ENCODE measurements at regions not wholly inside any gene's neighbourhood (a gene's known extent, or its start where the extent isn't known, plus 50 kb on each side); places are given as distances from the start of the nearest gene placed in this dataset.

DNA sequence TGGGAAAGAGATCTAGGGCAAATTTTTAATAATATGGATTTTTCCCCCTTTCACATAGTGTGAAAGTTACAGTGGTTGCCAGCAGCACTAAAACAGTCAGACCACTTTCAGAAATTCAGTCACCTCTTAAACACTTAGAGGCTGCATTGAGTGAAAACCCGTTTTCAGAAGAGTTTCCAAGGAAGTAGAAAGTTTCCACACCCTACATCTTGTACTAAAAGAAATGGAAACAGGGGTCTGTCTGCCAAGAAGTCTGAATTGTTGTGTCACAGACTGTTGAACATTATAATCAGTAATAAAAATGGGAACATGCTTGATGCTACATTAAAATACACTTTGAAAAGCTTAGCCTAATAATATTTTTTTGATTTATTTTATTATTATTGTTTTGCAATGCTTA, 278.9 kb upstream of the KCNJ16 start:
- TF ChIP-seq, protein P1, sequence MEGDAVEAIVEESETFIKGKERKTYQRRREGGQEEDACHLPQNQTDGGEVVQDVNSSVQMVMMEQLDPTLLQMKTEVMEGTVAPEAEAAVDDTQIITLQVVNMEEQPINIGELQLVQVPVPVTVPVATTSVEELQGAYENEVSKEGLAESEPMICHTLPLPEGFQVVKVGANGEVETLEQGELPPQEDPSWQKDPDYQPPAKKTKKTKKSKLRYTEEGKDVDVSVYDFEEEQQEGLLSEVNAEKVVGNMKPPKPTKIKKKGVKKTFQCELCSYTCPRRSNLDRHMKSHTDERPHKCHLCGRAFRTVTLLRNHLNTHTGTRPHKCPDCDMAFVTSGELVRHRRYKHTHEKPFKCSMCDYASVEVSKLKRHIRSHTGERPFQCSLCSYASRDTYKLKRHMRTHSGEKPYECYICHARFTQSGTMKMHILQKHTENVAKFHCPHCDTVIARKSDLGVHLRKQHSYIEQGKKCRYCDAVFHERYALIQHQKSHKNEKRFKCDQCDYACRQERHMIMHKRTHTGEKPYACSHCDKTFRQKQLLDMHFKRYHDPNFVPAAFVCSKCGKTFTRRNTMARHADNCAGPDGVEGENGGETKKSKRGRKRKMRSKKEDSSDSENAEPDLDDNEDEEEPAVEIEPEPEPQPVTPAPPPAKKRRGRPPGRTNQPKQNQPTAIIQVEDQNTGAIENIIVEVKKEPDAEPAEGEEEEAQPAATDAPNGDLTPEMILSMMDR (IDR thresholded peaks at IDR 0.05 in 8 of 11, conservative IDR thresholded peaks at IDR 0.05 in 3 of 11), result no peak
- TF ChIP-seq POLR2A (IDR thresholded peaks at IDR 0.05) (no peak), POLR2AphosphoS5 (IDR thresholded peaks at IDR 0.05) (no peak)
